B cell (primary cell): ENCODE measurements at regions not wholly inside any gene's neighbourhood (a gene's known extent, or its start where the extent isn't known, plus 50 kb on each side); places are given as distances from the start of the nearest gene placed in this dataset.

Source experiments
- ATAC-seq: fragments of 200-7000 bp; cut with Tn5 transposase; one replicate; pipeline ENCODE4 v1.10.0; 2021; ENCODE audit warnings: low read depth, mild to moderate bottlenecking, moderate number of reproducible peaks, moderate library complexity
- CTCF ChIA-PET: fragments of 350-600 bp; sonication (Branson Sonifier 250); formaldehyde crosslinking; loops from one replicate; lab custom pipeline; 2021; ENCODE audit warnings: antibody characterized with exemption, inconsistent platforms; lab: Charles Lee
- POLR2A ChIA-PET: fragments of 350-600 bp; sonication (Branson Sonifier 250); formaldehyde crosslinking; loops from one replicate; lab custom pipeline; 2021; ENCODE audit warnings: antibody characterized with exemption; lab: Charles Lee
- DNase-seq: peaks from one replicate; pipeline ENCODE4 v3.0.0; 2013
- H2AFZ ChIP-seq: 2 replicates; pipeline ENCODE4 v1.6.1; 2012; ENCODE audit warnings: mild to moderate bottlenecking, low read depth, low read length; ENCODE audit not compliant: insufficient read depth, poor library complexity, severe bottlenecking
- H3K27ac ChIP-seq, 2 donors: 1 replicate in 1 of 2; 2 replicates in 1 of 2; pipeline ENCODE4 v1.5.1; 2012 to 2013; ENCODE audit warnings: low read length in 2 of 2, mild to moderate bottlenecking in 2 of 2, moderate library complexity in 1 of 2
- H3K27me3 ChIP-seq, 4 experiments: fragments of 200-600 bp in 1 of 4; sonication (generic) in 1 of 4; replicated peaks in 1 of 4; 1 replicate in 2 of 4; 2 replicates in 2 of 4; pipeline versions ENCODE4 v1.6.1 to v1.7.0; 2013 to 2016; ENCODE audit warnings: low read length in 3 of 4, mild to moderate bottlenecking in 2 of 4, mixed read lengths in 1 of 4, moderate library complexity in 1 of 4; ENCODE audit not compliant: insufficient read depth in 4 of 4, control insufficient read depth in 3 of 4; ENCODE audit errors: control extremely low read depth in 1 of 4
- H3K36me3 ChIP-seq, 2 experiments: replicated peaks in 1 of 2; 1 replicate in 1 of 2; 2 replicates in 1 of 2; pipeline versions ENCODE4 v1.6.1 to v1.7.1; 2013; ENCODE audit warnings: low read length in 1 of 2; ENCODE audit not compliant: insufficient read depth in 2 of 2, control insufficient read depth in 1 of 2; ENCODE audit errors: control extremely low read depth in 1 of 2, extremely low read depth in 1 of 2
- H3K4me1 ChIP-seq, 2 donors: fragments of 200-600 bp in 1 of 2; sonication (generic) in 1 of 2; 1 replicate in 1 of 2; 2 replicates in 1 of 2; pipeline versions ENCODE4 v1.5.1 to v1.6.1; 2013 to 2017; ENCODE audit warnings: low read length in 2 of 2; ENCODE audit not compliant: control insufficient read depth in 2 of 2, insufficient read depth in 2 of 2
- H3K4me2 ChIP-seq: replicated peaks from 2 replicates; pipeline ENCODE3; 2012; ENCODE audit warnings: mild to moderate bottlenecking, low read depth, low read length; ENCODE audit not compliant: poor library complexity, severe bottlenecking
- H3K4me3 ChIP-seq, 5 experiments: fragments of 200-600 bp in 1 of 5; sonication (generic) in 1 of 5; 1 replicate in 3 of 5; 2 replicates in 2 of 5; pipeline versions ENCODE4 v1.5.1 to v1.7.0; 2011 to 2016; ENCODE audit warnings: low read length in 4 of 5, mild to moderate bottlenecking in 4 of 5, low read depth in 2 of 5, control low read depth in 1 of 5, moderate library complexity in 1 of 5; ENCODE audit not compliant: insufficient read depth in 1 of 5; ENCODE audit errors: control extremely low read depth in 1 of 5, extremely low read depth in 1 of 5
- H3K79me2 ChIP-seq: fragments of 200-600 bp; sonication (generic); one replicate; pipeline ENCODE4 v1.6.0; 2016; ENCODE audit warnings: low read length; ENCODE audit not compliant: control insufficient read depth, insufficient read depth
- H3K9ac ChIP-seq: fragments of 200-600 bp; sonication (generic); 2 replicates; pipeline ENCODE4 v1.6.1; 2017; ENCODE audit warnings: mild to moderate bottlenecking, low read length, moderate library complexity
- H3K9me3 ChIP-seq, 3 donors: one replicate each; pipeline versions ENCODE4 v1.6.1 to v1.7.1; 2013; ENCODE audit warnings: low read length in 2 of 3; ENCODE audit not compliant: control insufficient read depth in 2 of 3, insufficient read depth in 1 of 3; ENCODE audit errors: control extremely low read depth in 1 of 3
- H4K20me1 ChIP-seq: 2 replicates; pipeline ENCODE4 v1.6.0; 2012; ENCODE audit warnings: mild to moderate bottlenecking, low read length; ENCODE audit not compliant: insufficient read depth, control insufficient read depth, poor library complexity, severe bottlenecking
- H3K27ac Mint-ChIP-seq: one replicate; pipeline ENCODE4 v1.8.0; 2021; ENCODE audit warnings: mixed read lengths
- H3K27me3 Mint-ChIP-seq: one replicate; pipeline ENCODE4 v1.8.0; 2021; ENCODE audit warnings: mixed read lengths
- H3K4me1 Mint-ChIP-seq: one replicate; pipeline ENCODE4 v1.8.0; 2021; ENCODE audit warnings: mixed read lengths
- H3K4me3 Mint-ChIP-seq: one replicate; pipeline ENCODE4 v1.8.0; 2021; ENCODE audit warnings: mixed read lengths
- H3K9me3 Mint-ChIP-seq: one replicate; pipeline ENCODE4 v1.8.0; 2022; ENCODE audit warnings: mixed read lengths; ENCODE audit not compliant: insufficient read depth
- EZH2 ChIP-seq: IDR thresholded peaks from 2 replicates; pipeline ENCODE4 v1.6.1; 2012; ENCODE audit warnings: borderline replicate concordance, low read depth, mild to moderate bottlenecking, moderate library complexity, low read length; ENCODE audit not compliant: insufficient read depth, poor library complexity, severe bottlenecking
- WGBS: methylation state at CpG from one replicate; pipeline ENCODE4 v1.1.5; 2013; ENCODE audit warnings: missing lambda C conversion rate; ENCODE audit not compliant: insufficient coverage; 5-methylcytosine and 5-hydroxymethylcytosine counted together
- intact Hi-C: fragments of 100-400 bp; cut with micrococcal nuclease; formaldehyde crosslinking; loops from one replicate; pipeline ENCODE4 v1.10.0; 2022
- TF ChIP-seq, protein P1 (sequence below): fragments of 200-600 bp; IDR thresholded peaks from one replicate; pipeline ENCODE4 v1.8.0; 2022; ENCODE audit warnings: antibody characterized with exemption, mild to moderate bottlenecking

GRCh38 chr7:90078921-90079320 lies 75.3 kb upstream of the STEAP1 start:
- Histone ChIP-seq H3K27ac (no peak overlapping the region), H3K79me2 (no peaks in the 10 kb centered on the region), H4K20me1 (no peaks in the 10 kb centered on the region), H3K27me3 (no peaks in the 10 kb centered on the region), H3K9ac (no peak overlapping the region), H2AFZ (no peak overlapping the region), H3K4me1 (no peaks in the 10 kb centered on the region), H3K4me2 (no peak overlapping the region), H3K4me3 (no peak overlapping the region), H3K9me3 (no peaks in the 10 kb centered on the region), H3K36me3 (no peaks in the 10 kb centered on the region)
- Mint-ChIP-seq H3K9me3 (peaks cover 3% of the 10 kb centered on the region), H3K4me3 (no peak overlapping the region), H3K27me3 (no peaks in the 10 kb centered on the region), H3K4me1 (no peaks in the 10 kb centered on the region), H3K27ac (no peak overlapping the region)
- 90% methylated on average over 3 of the region's 3 CpGs for WGBS
- DNase-seq: no peak
- CTCF ChIA-PET: no interaction called here
- ATAC-seq: no peak
- POLR2A ChIA-PET: no interaction called here
- intact Hi-C loops: no loop called here
- no peak for TF ChIP-seq EZH2
- TF ChIP-seq, protein P1, sequence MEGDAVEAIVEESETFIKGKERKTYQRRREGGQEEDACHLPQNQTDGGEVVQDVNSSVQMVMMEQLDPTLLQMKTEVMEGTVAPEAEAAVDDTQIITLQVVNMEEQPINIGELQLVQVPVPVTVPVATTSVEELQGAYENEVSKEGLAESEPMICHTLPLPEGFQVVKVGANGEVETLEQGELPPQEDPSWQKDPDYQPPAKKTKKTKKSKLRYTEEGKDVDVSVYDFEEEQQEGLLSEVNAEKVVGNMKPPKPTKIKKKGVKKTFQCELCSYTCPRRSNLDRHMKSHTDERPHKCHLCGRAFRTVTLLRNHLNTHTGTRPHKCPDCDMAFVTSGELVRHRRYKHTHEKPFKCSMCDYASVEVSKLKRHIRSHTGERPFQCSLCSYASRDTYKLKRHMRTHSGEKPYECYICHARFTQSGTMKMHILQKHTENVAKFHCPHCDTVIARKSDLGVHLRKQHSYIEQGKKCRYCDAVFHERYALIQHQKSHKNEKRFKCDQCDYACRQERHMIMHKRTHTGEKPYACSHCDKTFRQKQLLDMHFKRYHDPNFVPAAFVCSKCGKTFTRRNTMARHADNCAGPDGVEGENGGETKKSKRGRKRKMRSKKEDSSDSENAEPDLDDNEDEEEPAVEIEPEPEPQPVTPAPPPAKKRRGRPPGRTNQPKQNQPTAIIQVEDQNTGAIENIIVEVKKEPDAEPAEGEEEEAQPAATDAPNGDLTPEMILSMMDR: no peak

GRCh38 chr7:90081621-90082020 lies 72.6 kb upstream of the STEAP1 start:
- no peak for DNase-seq
- ChIA-PET CTCF (no interaction called here), POLR2A (interaction anchor here (0.7 kb wide), 1 partner anchor 199 kb away, joined by 3 read pairs; no protein-coding TSS in a partner anchor)
- no peaks in the 10 kb centered on the region for H3K79me2 ChIP-seq
- no peak overlapping the region for H3K4me2 ChIP-seq
- WGBS: 87% methylated on average over 3 of the region's 3 CpGs
- intact Hi-C loops: no loop called here
- Mint-ChIP-seq H3K9me3 (no peaks in the 10 kb centered on the region), H3K27me3 (no peaks in the 10 kb centered on the region), H3K4me3 (no peak overlapping the region), H3K4me1 (no peaks in the 10 kb centered on the region), H3K27ac (no peak overlapping the region)
- no peak for ATAC-seq
- no peak overlapping the region for H3K9ac ChIP-seq
- H3K27me3 ChIP-seq: no peaks in the 10 kb centered on the region
- TF ChIP-seq, protein P1: no peak
- TF ChIP-seq EZH2: no peak
- H3K27ac ChIP-seq: no peak overlapping the region
- H3K9me3 ChIP-seq: no peaks in the 10 kb centered on the region
- H4K20me1 ChIP-seq: no peaks in the 10 kb centered on the region
- H3K4me1 ChIP-seq: no peaks in the 10 kb centered on the region
- H3K36me3 ChIP-seq: no peaks in the 10 kb centered on the region
- no peak overlapping the region for H3K4me3 ChIP-seq
- H2AFZ ChIP-seq: no peak overlapping the region
